Non-pigmented ciliary epithelial cell (primary cell): ENCODE measurements at regions not wholly inside any gene's neighbourhood (a gene's known extent, or its start where the extent isn't known, plus 50 kb on each side); places are given as distances from the start of the nearest gene placed in this dataset.

Source experiments
- DNase-seq: peaks from one replicate; pipeline ENCODE4 v3.0.0-alpha.2; 2010; ENCODE audit warnings: low read depth

GRCh38 chr3:103372031-103372430 lies 937.2 kb downstream of the ZPLD1 start:
- DNase-seq: no peak

GRCh38 chr3:103380391-103380790 lies 945.6 kb downstream of the ZPLD1 start:
- no peak for DNase-seq

- DNase-seq: no peak
Measured at GRCh38 chr3:103381296-103382079, 946.7 kb downstream of the ZPLD1 start.

GRCh38 chr3:103385961-103386656 lies 951.3 kb downstream of the ZPLD1 start:
- DNase-seq: no peak

GRCh38 chr3:103388214-103388613 lies 953.4 kb downstream of the ZPLD1 start:
- no peak for DNase-seq

GRCh38 chr3:103389356-103389755 lies 954.5 kb downstream of the ZPLD1 start:
- DNase-seq: no peak

- DNase-seq: no peak
Measured at GRCh38 chr3:103393395-103394186, 958.8 kb downstream of the ZPLD1 start.

GRCh38 chr3:103403191-103403590 lies 968.4 kb downstream of the ZPLD1 start:
- no peak for DNase-seq

- DNase-seq: no peak
Measured at GRCh38 chr3:103406320-103406850, 971.6 kb downstream of the ZPLD1 start.

GRCh38 chr3:103410231-103410630 lies 975.4 kb downstream of the ZPLD1 start:
- DNase-seq: no peak

- no peak for DNase-seq
Measured at GRCh38 chr3:103421460-103421859, 986.6 kb downstream of the ZPLD1 start.

GRCh38 chr3:103437883-103438282 lies 1003.1 kb downstream of the ZPLD1 start:
- no peak for DNase-seq

GRCh38 chr3:103440539-103441203 lies 1005.9 kb downstream of the ZPLD1 start:
- DNase-seq: no peak

GRCh38 chr3:103446953-103447629 lies 1012.3 kb downstream of the ZPLD1 start:
- DNase-seq: no peak

GRCh38 chr3:103453152-103453551 lies 1018.3 kb downstream of the ZPLD1 start:
- no peak for DNase-seq

GRCh38 chr3:103459815-103460214 lies 1025.0 kb downstream of the ZPLD1 start:
- no peak for DNase-seq

GRCh38 chr3:103470498-103470897 lies 1035.7 kb downstream of the ZPLD1 start:
- DNase-seq: no peak

- DNase-seq: no peak
Measured at GRCh38 chr3:103494011-103494410, 1059.2 kb downstream of the ZPLD1 start.

GRCh38 chr3:103494512-103494911 lies 1059.7 kb downstream of the ZPLD1 start:
- DNase-seq: no peak

- no peak for DNase-seq
Measured at GRCh38 chr3:103495186-103495585, 1060.4 kb downstream of the ZPLD1 start.
